K562 (cell line): ENCODE measurements at regions not wholly inside any gene's neighbourhood (a gene's known extent, or its start where the extent isn't known, plus 50 kb on each side); places are given as distances from the start of the nearest gene placed in this dataset.

Source experiments
- ATAC-seq: fragments of 200-7000 bp; cut with Tn5 transposase; 3 replicates; pipeline ENCODE4 v1.9.1; 2020; ENCODE audit warnings: moderate library complexity
- BruUV-seq: library from RNA; stranded (reverse); fragments of 400-500 nt; replicated peaks from 2 replicates; lab custom pipeline; 2021; lab: Mats Ljungman, UMichigan
- CTCF ChIA-PET: fragments of 300-600 bp; formaldehyde crosslinking; extraction: SDS; loops from one replicate; lab custom pipeline; 2021; ENCODE audit warnings: low intra/inter-chr PET ratio; lab: Yijun Ruan, JAX
- POLR2A ChIA-PET: fragments of 300-600, 350-650 bp; sonication (Branson Sonifier 250); formaldehyde crosslinking; extraction: SDS; loops from one replicate; lab custom pipeline; 2021; ENCODE audit warnings: antibody characterized with exemption, inconsistent platforms; lab: Yijun Ruan, JAX
- DNase-seq, 4 experiments: peaks; one replicate each; pipeline versions ENCODE4 v3.0.0 to v3.0.0-alpha.2; 2011 to 2018; ENCODE audit warnings: low spot score in 3 of 4, mixed read lengths in 3 of 4; ENCODE audit errors: extremely low read depth in 1 of 4
- FAIRE-seq: peaks from 2 replicates; lab custom pipeline; 2011; peaks lifted over from hg19 to GRCh38; lab: Jason Lieb, UNC
- H2AFZ ChIP-seq: 2 replicates; pipeline ENCODE4 v1.6.0; 2011; ENCODE audit warnings: low read depth, low read length, control low read depth, inconsistent platforms
- H3K27ac ChIP-seq: fragments of 200-600 bp; 3 replicates; pipeline ENCODE4 v1.8.0; 2011; ENCODE audit warnings: low read depth, mild to moderate bottlenecking, control low read depth, inconsistent platforms, low read length, moderate library complexity, mixed read lengths; ENCODE audit errors: extremely low read depth
- H3K27me3 ChIP-seq, 2 experiments: fragments of 300-600 bp in 1 of 2; 2 replicates in 1 of 2; 3 replicates in 1 of 2; pipeline versions ENCODE4 v1.6.0 to v1.8.0; 2011; ENCODE audit warnings: inconsistent platforms in 2 of 2, low read length in 2 of 2, mild to moderate bottlenecking in 1 of 2, mixed read lengths in 1 of 2, moderate library complexity in 1 of 2; ENCODE audit not compliant: control insufficient read depth in 2 of 2, insufficient read depth in 2 of 2
- H3K36me3 ChIP-seq: fragments of 300-600 bp; 3 replicates; pipeline ENCODE4 v1.8.0; 2011; ENCODE audit warnings: mild to moderate bottlenecking, low read length, inconsistent platforms; ENCODE audit not compliant: control insufficient read depth, insufficient read depth
- H3K4me1 ChIP-seq, 2 experiments: fragments of 200-600 bp in 1 of 2; replicated peaks in 1 of 2; 2 replicates in 1 of 2; 3 replicates in 1 of 2; pipeline versions ENCODE4 v1.5.1 to v1.8.0; 2011; ENCODE audit warnings: inconsistent platforms in 2 of 2, low read length in 2 of 2, mild to moderate bottlenecking in 1 of 2, mixed read lengths in 1 of 2, moderate library complexity in 1 of 2; ENCODE audit not compliant: control insufficient read depth in 2 of 2, insufficient read depth in 2 of 2
- H3K4me2 ChIP-seq: 2 replicates; pipeline ENCODE4 v1.6.1; 2011; ENCODE audit warnings: low read length, control low read depth, inconsistent platforms, mixed read lengths; ENCODE audit not compliant: insufficient read depth
- H3K4me3 ChIP-seq: fragments of 200-600 bp; sonication (generic), shearing (Covaris generic); 2 replicates; pipeline ENCODE4 v1.5.1; 2016; ENCODE audit warnings: control low read depth, inconsistent platforms
- H3K79me2 ChIP-seq: fragments of 200-600 bp; 3 replicates; pipeline ENCODE4 v1.8.0; 2011; ENCODE audit warnings: low read length, inconsistent platforms; ENCODE audit not compliant: control insufficient read depth, insufficient read depth
- H3K9ac ChIP-seq, 2 experiments: 2 replicates each; pipeline versions ENCODE4 v1.6.0 to v1.6.1; 2011; ENCODE audit warnings: low read depth in 2 of 2, low read length in 2 of 2, control low read depth in 1 of 2, inconsistent platforms in 1 of 2, mild to moderate bottlenecking in 1 of 2, mixed read lengths in 1 of 2; ENCODE audit not compliant: insufficient read depth in 1 of 2
- H3K9me1 ChIP-seq: one replicate; pipeline ENCODE4 v1.6.0; 2011; ENCODE audit warnings: inconsistent platforms, mild to moderate bottlenecking, low read length, moderate library complexity; ENCODE audit not compliant: control insufficient read depth, insufficient read depth
- H3K9me3 ChIP-seq: replicated peaks from 2 replicates; pipeline ENCODE4 v1.5.1; 2011; ENCODE audit warnings: low read depth, low read length, inconsistent platforms; ENCODE audit not compliant: control insufficient read depth, insufficient read depth
- H4K20me1 ChIP-seq: replicated peaks from 2 replicates; pipeline ENCODE4 v1.6.1; 2011; ENCODE audit warnings: low read length, inconsistent platforms, mixed read lengths; ENCODE audit not compliant: control insufficient read depth, insufficient read depth
- CBX8 ChIP-seq: fragments of 200-600 bp; sonication (generic); IDR thresholded peaks from 2 replicates; pipeline ENCODE4 v1.6.1; 2012; ENCODE audit warnings: borderline replicate concordance, mixed run types, low read depth, mild to moderate bottlenecking, moderate library complexity, mixed read lengths, low read length, control low read depth, inconsistent platforms; ENCODE audit not compliant: poor library complexity, severe bottlenecking; ENCODE audit errors: extremely low read depth
- CHAMP1 ChIP-seq: fragments of 450-650 bp; IDR thresholded peaks from 2 replicates; pipeline ENCODE4 v1.6.1; 2016; ENCODE audit warnings: mild to moderate bottlenecking
- ESRRB ChIP-seq: fragments of 250-450 bp; sonication (Bioruptor Pico); IDR thresholded peaks from 2 replicates; pipeline ENCODE4 v1.5.0; 2020; ENCODE audit warnings: mild to moderate bottlenecking, moderate library complexity, borderline replicate concordance
- RAD21 ChIP-seq, 2 experiments: fragments of 250-450 bp in 1 of 2; fragments of 450-650 bp in 1 of 2; sonication (Bioruptor Pico) in 1 of 2; formaldehyde crosslinking in 1 of 2; IDR thresholded peaks in 1 of 2; conservative IDR thresholded peaks in 1 of 2; 2 replicates each; pipeline versions ENCODE4 v1.4.0 to v1.8.0; 2020 to 2022; ENCODE audit warnings: mild to moderate bottlenecking in 2 of 2, moderate library complexity in 1 of 2
- RHOXF2B ChIP-seq: fragments of 250-450 bp; sonication (Bioruptor Pico); conservative IDR thresholded peaks from 2 replicates; pipeline ENCODE4 v1.5.1; 2021
- SNRNP70 ChIP-seq: fragments of 200-400 bp; formaldehyde crosslinking; optimal IDR thresholded peaks from 2 replicates; pipeline ENCODE3; 2017; ENCODE audit warnings: low read depth, low read length
- SRSF1 ChIP-seq: fragments of 200-400 bp; formaldehyde crosslinking; IDR thresholded peaks from 2 replicates; pipeline ENCODE4 v1.6.1; 2017; ENCODE audit warnings: mild to moderate bottlenecking, low read depth, low read length, moderate library complexity
- ZBTB43 ChIP-seq: sonication (generic); formaldehyde crosslinking; IDR thresholded peaks from 2 replicates; pipeline ENCODE4 v1.8.0; 2023; ENCODE audit warnings: mild to moderate bottlenecking, missing genetic modification reagents
- ZNF174 ChIP-seq: fragments of 250-450 bp; sonication (Bioruptor Pico); IDR thresholded peaks from 2 replicates; pipeline ENCODE4 v1.4.0; 2020; ENCODE audit warnings: mild to moderate bottlenecking
- ZNF197 ChIP-seq: fragments of 200-800 bp; sonication (Bioruptor generic); IDR thresholded peaks from 2 replicates; pipeline ENCODE4 v1.6.1; 2016; ENCODE audit warnings: low read depth, missing genetic modification characterization, missing compliant biosample characterization
- ZNF444 ChIP-seq: fragments of 250-450 bp; sonication (Bioruptor Pico); IDR thresholded peaks from 2 replicates; pipeline ENCODE4 v1.4.0; 2020; ENCODE audit warnings: mild to moderate bottlenecking, moderate library complexity
- ZNF717 ChIP-seq: fragments of 250-450 bp; sonication (Bioruptor Pico); IDR thresholded peaks from 2 replicates; pipeline ENCODE4 v1.5.0; 2021
- WGBS: fragments of 100-300 bp; shearing (Covaris generic); methylation state at CpG from one replicate; pipeline ENCODE4 v1.1.6; 2016; ENCODE audit warnings: low coverage, mixed read lengths; ENCODE audit not compliant: insufficient coverage; ENCODE audit errors: missing lambda C conversion rate; 5-methylcytosine and 5-hydroxymethylcytosine counted together
- in situ Hi-C: fragments of 300-500 bp; cut with MboI; formaldehyde crosslinking; loops from 4 replicates; pipeline ENCODE4 v1.15.0; 2018; ENCODE audit warnings: inconsistent platforms, mixed read lengths
- intact Hi-C: fragments of 100-400 bp; cut with micrococcal nuclease; formaldehyde crosslinking; loops from 2 replicates; pipeline ENCODE4 v1.14.2; 2022

GRCh38 chr2:147520817-147521216 lies 324.0 kb upstream of the ACVR2A start:
- CTCF ChIA-PET: no interaction called here
- intact Hi-C loops: no loop called here

More at GRCh38 chr2:147520817-147521216, 324.0 kb upstream of the ACVR2A start:
- TF ChIP-seq SRSF1 (no peak), ESRRB (no peak), RHOXF2B (CRISPR knock-in tag) (no peak), CHAMP1 (no peak), ZNF717 (CRISPR knock-in tag) (no peak), RAD21 (CRISPR knock-in tag; conservative IDR thresholded peaks at IDR 0.05 in 1 of 2, IDR thresholded peaks at IDR 0.05 in 1 of 2) (no peak), ZBTB43 (CRISPR knock-in tag) (no peak), ZNF197 (no peak), SNRNP70 (no peak), ZNF174 (no peak), CBX8 (no peak), ZNF444 (CRISPR knock-in tag) (no peak)
- no peaks in the 10 kb centered on the region for H3K27me3 ChIP-seq
- ATAC-seq (no peak), DNase-seq (no peak), FAIRE-seq (no peak)
- H3K27ac ChIP-seq: no peak overlapping the region
- H3K9me3 ChIP-seq: no peaks in the 10 kb centered on the region
- no peaks in the 10 kb centered on the region for H3K36me3 ChIP-seq
- no peaks in the 10 kb centered on the region for H3K79me2 ChIP-seq
- no peak overlapping the region for H3K4me3 ChIP-seq
- H3K9me1 ChIP-seq: no peaks in the 10 kb centered on the region
- H3K4me1 ChIP-seq: no peaks in the 10 kb centered on the region
- 0% methylated on average over 3 of the region's 3 CpGs for WGBS
- POLR2A ChIA-PET: no interaction called here
- no peak overlapping the region for H3K4me2 ChIP-seq
- BruUV-seq: no TSS peak
- H2AFZ ChIP-seq: no peak overlapping the region
- H3K9ac ChIP-seq: no peak overlapping the region
- in situ Hi-C loops: no loop called here
- H4K20me1 ChIP-seq: no peaks in the 10 kb centered on the region
